B cell (primary cell): ENCODE measurements at regions not wholly inside any gene's neighbourhood (a gene's known extent, or its start where the extent isn't known, plus 50 kb on each side); places are given as distances from the start of the nearest gene placed in this dataset.

Experiments
- ATAC-seq: fragments of 200-7000 bp; cut with Tn5 transposase; one replicate; pipeline ENCODE4 v1.10.0; 2021; ENCODE audit warnings: low read depth, mild to moderate bottlenecking, moderate number of reproducible peaks, moderate library complexity
- CTCF ChIA-PET: fragments of 350-600 bp; sonication (Branson Sonifier 250); formaldehyde crosslinking; loops from one replicate; lab custom pipeline; 2021; ENCODE audit warnings: antibody characterized with exemption, inconsistent platforms; lab: Charles Lee
- POLR2A ChIA-PET: fragments of 350-600 bp; sonication (Branson Sonifier 250); formaldehyde crosslinking; loops from one replicate; lab custom pipeline; 2021; ENCODE audit warnings: antibody characterized with exemption; lab: Charles Lee
- DNase-seq: peaks from one replicate; pipeline ENCODE4 v3.0.0; 2013
- H2AFZ ChIP-seq: 2 replicates; pipeline ENCODE4 v1.6.1; 2012; ENCODE audit warnings: mild to moderate bottlenecking, low read depth, low read length; ENCODE audit not compliant: insufficient read depth, poor library complexity, severe bottlenecking
- H3K27ac ChIP-seq, 2 donors: 1 replicate in 1 of 2; 2 replicates in 1 of 2; pipeline ENCODE4 v1.5.1; 2012 to 2013; ENCODE audit warnings: low read length in 2 of 2, mild to moderate bottlenecking in 2 of 2, moderate library complexity in 1 of 2
- H3K27me3 ChIP-seq, 4 experiments: fragments of 200-600 bp in 1 of 4; sonication (generic) in 1 of 4; replicated peaks in 1 of 4; 1 replicate in 2 of 4; 2 replicates in 2 of 4; pipeline versions ENCODE4 v1.6.1 to v1.7.0; 2013 to 2016; ENCODE audit warnings: low read length in 3 of 4, mild to moderate bottlenecking in 2 of 4, mixed read lengths in 1 of 4, moderate library complexity in 1 of 4; ENCODE audit not compliant: insufficient read depth in 4 of 4, control insufficient read depth in 3 of 4; ENCODE audit errors: control extremely low read depth in 1 of 4
- H3K36me3 ChIP-seq, 2 experiments: replicated peaks in 1 of 2; 1 replicate in 1 of 2; 2 replicates in 1 of 2; pipeline versions ENCODE4 v1.6.1 to v1.7.1; 2013; ENCODE audit warnings: low read length in 1 of 2; ENCODE audit not compliant: insufficient read depth in 2 of 2, control insufficient read depth in 1 of 2; ENCODE audit errors: control extremely low read depth in 1 of 2, extremely low read depth in 1 of 2
- H3K4me1 ChIP-seq, 2 donors: fragments of 200-600 bp in 1 of 2; sonication (generic) in 1 of 2; 1 replicate in 1 of 2; 2 replicates in 1 of 2; pipeline versions ENCODE4 v1.5.1 to v1.6.1; 2013 to 2017; ENCODE audit warnings: low read length in 2 of 2; ENCODE audit not compliant: control insufficient read depth in 2 of 2, insufficient read depth in 2 of 2
- H3K4me2 ChIP-seq: replicated peaks from 2 replicates; pipeline ENCODE3; 2012; ENCODE audit warnings: mild to moderate bottlenecking, low read depth, low read length; ENCODE audit not compliant: poor library complexity, severe bottlenecking
- H3K4me3 ChIP-seq, 5 experiments: fragments of 200-600 bp in 1 of 5; sonication (generic) in 1 of 5; 1 replicate in 3 of 5; 2 replicates in 2 of 5; pipeline versions ENCODE4 v1.5.1 to v1.7.0; 2011 to 2016; ENCODE audit warnings: low read length in 4 of 5, mild to moderate bottlenecking in 4 of 5, low read depth in 2 of 5, control low read depth in 1 of 5, moderate library complexity in 1 of 5; ENCODE audit not compliant: insufficient read depth in 1 of 5; ENCODE audit errors: control extremely low read depth in 1 of 5, extremely low read depth in 1 of 5
- H3K79me2 ChIP-seq: fragments of 200-600 bp; sonication (generic); one replicate; pipeline ENCODE4 v1.6.0; 2016; ENCODE audit warnings: low read length; ENCODE audit not compliant: control insufficient read depth, insufficient read depth
- H3K9ac ChIP-seq: fragments of 200-600 bp; sonication (generic); 2 replicates; pipeline ENCODE4 v1.6.1; 2017; ENCODE audit warnings: mild to moderate bottlenecking, low read length, moderate library complexity
- H3K9me3 ChIP-seq, 3 donors: one replicate each; pipeline versions ENCODE4 v1.6.1 to v1.7.1; 2013; ENCODE audit warnings: low read length in 2 of 3; ENCODE audit not compliant: control insufficient read depth in 2 of 3, insufficient read depth in 1 of 3; ENCODE audit errors: control extremely low read depth in 1 of 3
- H4K20me1 ChIP-seq: 2 replicates; pipeline ENCODE4 v1.6.0; 2012; ENCODE audit warnings: mild to moderate bottlenecking, low read length; ENCODE audit not compliant: insufficient read depth, control insufficient read depth, poor library complexity, severe bottlenecking
- H3K27ac Mint-ChIP-seq: one replicate; pipeline ENCODE4 v1.8.0; 2021; ENCODE audit warnings: mixed read lengths
- H3K27me3 Mint-ChIP-seq: one replicate; pipeline ENCODE4 v1.8.0; 2021; ENCODE audit warnings: mixed read lengths
- H3K4me1 Mint-ChIP-seq: one replicate; pipeline ENCODE4 v1.8.0; 2021; ENCODE audit warnings: mixed read lengths
- H3K4me3 Mint-ChIP-seq: one replicate; pipeline ENCODE4 v1.8.0; 2021; ENCODE audit warnings: mixed read lengths
- H3K9me3 Mint-ChIP-seq: one replicate; pipeline ENCODE4 v1.8.0; 2022; ENCODE audit warnings: mixed read lengths; ENCODE audit not compliant: insufficient read depth
- CTCF ChIP-seq: fragments of 200-600 bp; IDR thresholded peaks from one replicate; pipeline ENCODE4 v1.8.0; 2022; ENCODE audit warnings: antibody characterized with exemption, mild to moderate bottlenecking
- EZH2 ChIP-seq: IDR thresholded peaks from 2 replicates; pipeline ENCODE4 v1.6.1; 2012; ENCODE audit warnings: borderline replicate concordance, low read depth, mild to moderate bottlenecking, moderate library complexity, low read length; ENCODE audit not compliant: insufficient read depth, poor library complexity, severe bottlenecking
- WGBS: methylation state at CpG from one replicate; pipeline ENCODE4 v1.1.5; 2013; ENCODE audit warnings: missing lambda C conversion rate; ENCODE audit not compliant: insufficient coverage; 5-methylcytosine and 5-hydroxymethylcytosine counted together
- intact Hi-C: fragments of 100-400 bp; cut with micrococcal nuclease; formaldehyde crosslinking; loops from one replicate; pipeline ENCODE4 v1.10.0; 2022

- Histone ChIP-seq H3K9me3 (no peaks in the 10 kb centered on the region), H3K36me3 (no peaks in the 10 kb centered on the region), H4K20me1 (no peaks in the 10 kb centered on the region), H3K4me1 (no peaks in the 10 kb centered on the region), H2AFZ (no peak overlapping the region), H3K9ac (no peak overlapping the region), H3K4me3 (no peak overlapping the region), H3K4me2 (no peak overlapping the region), H3K79me2 (no peaks in the 10 kb centered on the region), H3K27me3 (peaks cover 0 to 2% (median 0%) of the 10 kb centered on the region in 4 experiments), H3K27ac (no peak overlapping the region)
- ATAC-seq (no peak), DNase-seq (no peak)
- peaks cover 5% of the 10 kb centered on the region for H3K27me3 Mint-ChIP-seq
- no peaks in the 10 kb centered on the region for H3K9me3 Mint-ChIP-seq
- H3K4me1 Mint-ChIP-seq: no peaks in the 10 kb centered on the region
- H3K4me3 Mint-ChIP-seq: no peak overlapping the region
- 36% methylated on average over 3 of the region's 3 CpGs for WGBS
- TF ChIP-seq EZH2: no peak
- no peak for TF ChIP-seq CTCF
- POLR2A ChIA-PET: no interaction called here
- intact Hi-C loops: no loop called here
- H3K27ac Mint-ChIP-seq: no peak overlapping the region
- CTCF ChIA-PET: interaction anchor here (0.9 kb wide), 1 partner anchor 617 kb away, joined by 4 read pairs; no protein-coding TSS in a partner anchor
Measured at GRCh38 chr1:76770979-76771378, 96.3 kb upstream of the ST6GALNAC5 start.

- H3K79me2 ChIP-seq: no peaks in the 10 kb centered on the region
- ATAC-seq: no peak
- H3K4me2 ChIP-seq: no peak overlapping the region
- H3K4me1 Mint-ChIP-seq: no peaks in the 10 kb centered on the region
- H3K9me3 ChIP-seq: no peaks in the 10 kb centered on the region
- H3K27ac Mint-ChIP-seq: no peak overlapping the region
- ChIA-PET POLR2A (no interaction called here), CTCF (no interaction called here)
- intact Hi-C loops: no loop called here
- no peaks in the 10 kb centered on the region for H3K27me3 Mint-ChIP-seq
- H3K9me3 Mint-ChIP-seq: no peaks in the 10 kb centered on the region
- H2AFZ ChIP-seq: no peak overlapping the region
- no peak overlapping the region for H3K4me3 ChIP-seq
- H3K4me1 ChIP-seq: no peaks in the 10 kb centered on the region
- no peaks in the 10 kb centered on the region for H3K27me3 ChIP-seq
- H4K20me1 ChIP-seq: no peaks in the 10 kb centered on the region
- H3K9ac ChIP-seq: no peak overlapping the region
- no peak overlapping the region for H3K4me3 Mint-ChIP-seq
- no peak overlapping the region for H3K27ac ChIP-seq
- TF ChIP-seq CTCF: no peak
- TF ChIP-seq EZH2: no peak
- no peaks in the 10 kb centered on the region for H3K36me3 ChIP-seq
- no peak for DNase-seq
Measured at GRCh38 chr1:76781447-76781846, 85.8 kb upstream of the ST6GALNAC5 start.
